OCI-LY3 (cell line): ENCODE measurements at regions not wholly inside any gene's neighbourhood (a gene's known extent, or its start where the extent isn't known, plus 50 kb on each side); places are given as distances from the start of the nearest gene placed in this dataset.

Experiments used
- H2AFZ ChIP-seq: fragments of 200-600, 300-600 bp; shearing (Covaris generic); 2 replicates; pipeline ENCODE4 v1.6.0; 2014; ENCODE audit warnings: antibody characterized with exemption, low read depth, low read length
- H3K27ac ChIP-seq: fragments of 200-600, 300-600 bp; sonication (generic); 2 replicates; pipeline ENCODE4 v1.5.1; 2014; ENCODE audit warnings: mild to moderate bottlenecking, low read length, moderate library complexity, mixed read lengths
- H3K27me3 ChIP-seq: fragments of 200-600, 300-600 bp; sonication (generic); 2 replicates; pipeline ENCODE4 v1.6.1; 2014; ENCODE audit warnings: low read depth, low read length, mixed read lengths
- H3K36me3 ChIP-seq: fragments of 200-600, 300-600 bp; sonication (generic); replicated peaks from 2 replicates; pipeline ENCODE3; 2014; ENCODE audit warnings: low read depth, low read length, mixed read lengths
- H3K4me1 ChIP-seq: fragments of 300-600, 200-600 bp; sonication (generic); 2 replicates; pipeline ENCODE4 v1.6.1; 2014; ENCODE audit warnings: low read length, mixed read lengths
- H3K4me2 ChIP-seq: fragments of 200-600, 300-600 bp; sonication (generic); 2 replicates; pipeline ENCODE4 v1.6.1; 2014; ENCODE audit warnings: low read length, mixed read lengths
- H3K4me3 ChIP-seq: fragments of 300-600, 200-600 bp; sonication (generic); 2 replicates; pipeline ENCODE4 v1.5.1; 2014; ENCODE audit warnings: antibody characterized with exemption, mild to moderate bottlenecking, low read length, moderate library complexity
- H3K79me2 ChIP-seq: fragments of 300-600, 200-600 bp; shearing (Covaris generic); 2 replicates; pipeline ENCODE4 v1.6.1; 2014; ENCODE audit warnings: mild to moderate bottlenecking, low read length, mixed read lengths
- H3K9ac ChIP-seq: fragments of 300-600, 200-600 bp; shearing (Covaris generic); 2 replicates; pipeline ENCODE4 v1.6.0; 2014; ENCODE audit warnings: mild to moderate bottlenecking, low read length, moderate library complexity
- H3K9me3 ChIP-seq: fragments of 200-600, 300-600 bp; shearing (Covaris generic); 2 replicates; pipeline ENCODE4 v1.6.1; 2014; ENCODE audit warnings: low read length, mixed read lengths; ENCODE audit not compliant: insufficient read depth
- H4K20me1 ChIP-seq: fragments of 200-600, 300-600 bp; sonication (generic); 2 replicates; pipeline ENCODE4 v1.6.1; 2016; ENCODE audit warnings: low read length, mixed read lengths; ENCODE audit not compliant: insufficient read depth
- EZH2phosphoT487 ChIP-seq: fragments of 200-600 bp; shearing (Covaris generic); IDR thresholded peaks from 2 replicates; pipeline ENCODE4 v1.6.1; 2018; ENCODE audit warnings: antibody characterized with exemption, mixed run types, low read depth
- TF ChIP-seq, protein P1 (sequence below): fragments of 200-600, 300-600 bp; sonication (generic); IDR thresholded peaks from 2 replicates; pipeline ENCODE4 v1.5.1; 2014; ENCODE audit warnings: antibody characterized with exemption, low read length, low read depth

DNA sequence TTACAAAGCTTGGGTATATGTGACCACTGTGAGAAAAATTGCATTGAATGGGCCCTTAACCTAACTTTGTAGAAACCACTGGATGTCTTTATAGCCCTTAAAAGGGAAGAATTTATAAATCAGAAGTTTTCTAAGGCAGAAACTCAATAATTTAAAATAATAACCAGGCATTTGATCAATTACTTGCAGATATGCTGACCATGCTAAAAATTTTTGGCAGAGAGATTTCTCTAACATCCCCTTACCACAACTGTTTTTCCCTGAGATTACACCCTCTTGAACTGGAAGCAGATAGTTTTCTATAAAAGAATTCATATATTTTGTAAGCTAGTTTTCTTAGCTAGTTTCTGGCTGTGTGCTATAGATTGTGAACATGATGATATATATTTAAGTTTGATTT is 428.3 kb downstream of the KIF4B start:
- Histone ChIP-seq H4K20me1 (no peaks in the 10 kb centered on the region), H3K9me3 (no peaks in the 10 kb centered on the region), H3K4me2 (no peak overlapping the region), H2AFZ (no peak overlapping the region), H3K36me3 (no peaks in the 10 kb centered on the region), H3K79me2 (no peaks in the 10 kb centered on the region), H3K27me3 (no peaks in the 10 kb centered on the region), H3K4me1 (no peaks in the 10 kb centered on the region), H3K27ac (no peak overlapping the region), H3K4me3 (no peak overlapping the region), H3K9ac (no peak overlapping the region)
- no peak for TF ChIP-seq EZH2phosphoT487
- TF ChIP-seq, protein P1, sequence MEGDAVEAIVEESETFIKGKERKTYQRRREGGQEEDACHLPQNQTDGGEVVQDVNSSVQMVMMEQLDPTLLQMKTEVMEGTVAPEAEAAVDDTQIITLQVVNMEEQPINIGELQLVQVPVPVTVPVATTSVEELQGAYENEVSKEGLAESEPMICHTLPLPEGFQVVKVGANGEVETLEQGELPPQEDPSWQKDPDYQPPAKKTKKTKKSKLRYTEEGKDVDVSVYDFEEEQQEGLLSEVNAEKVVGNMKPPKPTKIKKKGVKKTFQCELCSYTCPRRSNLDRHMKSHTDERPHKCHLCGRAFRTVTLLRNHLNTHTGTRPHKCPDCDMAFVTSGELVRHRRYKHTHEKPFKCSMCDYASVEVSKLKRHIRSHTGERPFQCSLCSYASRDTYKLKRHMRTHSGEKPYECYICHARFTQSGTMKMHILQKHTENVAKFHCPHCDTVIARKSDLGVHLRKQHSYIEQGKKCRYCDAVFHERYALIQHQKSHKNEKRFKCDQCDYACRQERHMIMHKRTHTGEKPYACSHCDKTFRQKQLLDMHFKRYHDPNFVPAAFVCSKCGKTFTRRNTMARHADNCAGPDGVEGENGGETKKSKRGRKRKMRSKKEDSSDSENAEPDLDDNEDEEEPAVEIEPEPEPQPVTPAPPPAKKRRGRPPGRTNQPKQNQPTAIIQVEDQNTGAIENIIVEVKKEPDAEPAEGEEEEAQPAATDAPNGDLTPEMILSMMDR, result no peak

DNA sequence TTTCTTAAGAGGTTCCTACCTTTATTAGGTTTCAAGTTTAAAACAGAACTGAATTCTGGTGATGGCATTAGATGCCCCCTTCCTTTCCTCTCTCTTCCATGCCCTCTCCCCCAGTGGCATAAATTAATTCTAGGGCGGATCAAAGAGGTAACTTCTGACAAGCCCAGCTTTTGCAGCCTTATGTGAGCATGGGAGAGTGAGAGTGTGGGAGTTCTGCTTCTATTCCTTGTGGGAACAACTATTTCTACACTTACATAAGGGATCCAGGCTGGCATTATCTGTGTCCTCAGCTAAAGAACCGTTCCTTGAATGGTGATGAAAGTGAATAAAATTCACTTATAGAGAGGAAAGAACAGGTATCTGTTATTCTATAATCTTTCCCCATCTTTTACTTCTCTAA is 437.6 kb downstream of the KIF4B start:
- Histone ChIP-seq H4K20me1 (no peaks in the 10 kb centered on the region), H3K4me3 (no peak overlapping the region), H3K36me3 (no peaks in the 10 kb centered on the region), H3K79me2 (no peaks in the 10 kb centered on the region), H3K27ac (no peak overlapping the region), H3K4me1 (no peaks in the 10 kb centered on the region), H3K27me3 (no peaks in the 10 kb centered on the region), H3K9ac (no peak overlapping the region), H3K9me3 (no peaks in the 10 kb centered on the region), H3K4me2 (no peak overlapping the region), H2AFZ (no peak overlapping the region)
- TF ChIP-seq EZH2phosphoT487, result no peak
- TF ChIP-seq, protein P1, result no peak

DNA sequence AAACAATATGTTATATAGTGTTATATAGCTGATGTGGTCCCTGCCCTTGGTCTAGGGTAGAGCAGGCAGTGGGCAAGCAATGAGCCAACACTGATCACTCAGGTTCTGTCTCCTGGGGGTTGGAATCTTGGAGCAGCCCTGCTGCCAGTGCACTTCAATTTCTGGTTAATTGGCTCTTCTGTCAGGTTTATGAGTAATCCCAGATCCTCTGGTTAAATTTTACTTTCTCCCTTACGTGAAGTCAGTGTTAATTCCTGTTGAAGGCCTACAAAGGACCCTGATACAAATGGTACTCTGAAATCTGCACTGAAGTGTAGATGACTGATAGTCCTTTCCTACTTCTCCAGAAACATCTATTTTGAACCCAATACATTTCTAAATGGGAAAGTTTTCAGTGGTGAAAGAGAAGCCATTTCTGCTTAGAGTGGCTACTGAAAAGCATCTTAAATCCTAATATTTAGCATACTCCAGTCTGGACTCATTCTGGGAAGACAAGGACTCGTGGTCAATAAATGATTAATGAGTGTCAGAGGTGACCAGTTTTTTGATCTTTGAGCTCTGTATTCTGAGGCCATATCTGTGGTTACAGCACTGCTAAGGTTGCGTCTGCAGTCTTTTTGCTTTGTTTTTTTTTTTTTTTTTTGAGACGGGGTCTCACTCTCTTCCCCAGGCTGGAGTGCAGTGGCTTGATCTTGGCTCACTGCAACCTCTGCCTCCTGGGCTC is 442.4 kb downstream of the KIF4B start:
- H3K4me3 ChIP-seq, result no peak overlapping the region
- no peaks in the 10 kb centered on the region for H4K20me1 ChIP-seq
- H3K9ac ChIP-seq, result no peak overlapping the region
- no peaks in the 10 kb centered on the region for H3K36me3 ChIP-seq
- H3K9me3 ChIP-seq, result no peaks in the 10 kb centered on the region
- TF ChIP-seq, protein P1, result no peak
- no peak for TF ChIP-seq EZH2phosphoT487
- no peak overlapping the region for H2AFZ ChIP-seq
- H3K79me2 ChIP-seq, result no peaks in the 10 kb centered on the region
- no peaks in the 10 kb centered on the region for H3K4me1 ChIP-seq
- no peaks in the 10 kb centered on the region for H3K27me3 ChIP-seq
- H3K27ac ChIP-seq, result no peak overlapping the region
- H3K4me2 ChIP-seq, result no peak overlapping the region

DNA sequence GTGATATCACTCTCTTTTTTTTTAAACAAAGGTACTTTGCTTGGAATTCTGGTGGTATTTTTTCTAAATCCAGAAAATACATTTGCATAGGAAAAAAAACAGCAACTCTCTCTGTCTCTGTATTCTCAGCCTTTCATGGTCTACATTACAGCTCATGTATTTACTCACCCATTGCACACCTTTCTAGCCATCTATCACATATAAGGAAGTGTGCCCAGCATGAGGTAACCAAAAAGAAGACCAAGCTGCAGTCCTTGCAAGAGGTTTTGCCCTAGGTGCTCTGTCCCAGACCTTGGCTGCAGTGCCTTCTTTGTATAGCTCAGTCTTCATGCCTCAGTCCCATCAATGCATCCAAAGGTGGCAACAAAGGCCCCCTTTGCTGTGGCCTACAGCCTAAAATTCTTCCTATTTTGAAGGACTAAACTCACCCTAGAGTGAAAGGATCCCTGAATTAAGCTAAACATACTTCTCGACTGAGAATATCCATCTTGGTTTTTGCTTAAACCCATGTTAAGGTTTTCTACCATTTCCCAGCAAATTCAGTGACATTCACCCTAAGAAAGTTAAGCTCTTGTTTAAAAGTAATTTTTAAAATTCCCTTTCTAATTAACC is 446.4 kb downstream of the KIF4B start:
- H2AFZ ChIP-seq, result no peak overlapping the region
- H3K4me2 ChIP-seq, result no peak overlapping the region

More for the DNA sequence above, 446.4 kb downstream of the KIF4B start:
- TF ChIP-seq, protein P1, result no peak
- no peak for TF ChIP-seq EZH2phosphoT487
- Histone ChIP-seq H3K27ac (no peak overlapping the region), H3K4me1 (no peaks in the 10 kb centered on the region), H3K27me3 (no peaks in the 10 kb centered on the region), H3K79me2 (no peaks in the 10 kb centered on the region), H3K9ac (no peak overlapping the region), H3K36me3 (no peaks in the 10 kb centered on the region), H3K4me3 (no peak overlapping the region), H4K20me1 (no peaks in the 10 kb centered on the region), H3K9me3 (no peaks in the 10 kb centered on the region)
